ENCODE measurements at regions not wholly inside any gene's neighbourhood (a gene's known extent, or its start where the extent isn't known, plus 50 kb on each side); places are given as distances from the start of the nearest gene placed in this dataset.

- TF ChIP-seq CTCF (IDR thresholded peaks at IDR 0.05) (no peak), POLR2AphosphoS5 (IDR thresholded peaks at IDR 0.05; ENCODE audit: low read depth, low read length) (no peak), SIN3A (IDR thresholded peaks at IDR 0.05; ENCODE audit: borderline replicate concordance, insufficient read depth, low read depth, low read length) (no peak)
These were observed 855.0 kb downstream of the METTL15 start for GRCh38 chr11:28963187-28963586.
